Ishikawa (cell line): ENCODE measurements at regions not wholly inside any gene's neighbourhood (a gene's known extent, or its start where the extent isn't known, plus 50 kb on each side); places are given as distances from the start of the nearest gene placed in this dataset.

Experiments
- CEBPB ChIP-seq: IDR thresholded peaks from 2 replicates; pipeline ENCODE4 v1.6.1; 2012
- RAD21 ChIP-seq: IDR thresholded peaks from 2 replicates; pipeline ENCODE4 v1.6.1; 2012; ENCODE audit warnings: low read depth
- REST ChIP-seq: IDR thresholded peaks from 2 replicates; pipeline ENCODE4 v1.6.1; 2012; ENCODE audit warnings: low read depth, mild to moderate bottlenecking
- TAF1 ChIP-seq: IDR thresholded peaks from 2 replicates; pipeline ENCODE4 v1.6.1; 2012; ENCODE audit warnings: low read depth, mild to moderate bottlenecking

- TF ChIP-seq CEBPB, result no peak
- TF ChIP-seq REST, result no peak
- no peak for TF ChIP-seq RAD21
- no peak for TF ChIP-seq TAF1
These were observed 583.9 kb upstream of the MIR17HG start for GRCh38 chr13:90763476-90764150.
